HepG2 (cell line): ENCODE measurements at regions not wholly inside any gene's neighbourhood (a gene's known extent, or its start where the extent isn't known, plus 50 kb on each side); places are given as distances from the start of the nearest gene placed in this dataset.

Source experiments
- ATAC-seq: fragments of 200-7000 bp; cut with Tn5 transposase; 3 replicates; pipeline ENCODE4 v1.9.1; 2020; ENCODE audit warnings: mild to moderate bottlenecking, moderate library complexity
- BruUV-seq: library from RNA; stranded (reverse); fragments of 400-500 nt; replicated peaks from 2 replicates; lab custom pipeline; 2021; lab: Mats Ljungman, UMichigan
- CTCF ChIA-PET: fragments of 300-600 bp; formaldehyde crosslinking; extraction: SDS; loops from one replicate; lab custom pipeline; 2021; ENCODE audit warnings: low total read pairs, inconsistent platforms, low intra/inter-chr PET ratio; lab: Yijun Ruan, JAX
- POLR2A ChIA-PET: fragments of 350-600 bp; sonication (Branson Sonifier 250); formaldehyde crosslinking; loops from one replicate; lab custom pipeline; 2020; ENCODE audit warnings: antibody characterized with exemption, inconsistent platforms; lab: Yijun Ruan, JAX
- DNase-seq: peaks from one replicate; pipeline ENCODE4 v3.0.0-alpha.2; 2015; ENCODE audit warnings: low spot score
- FAIRE-seq: peaks from 3 replicates; lab custom pipeline; 2011; peaks lifted over from hg19 to GRCh38; lab: Jason Lieb, UNC
- H2AFZ ChIP-seq: one replicate; pipeline ENCODE4 v1.6.1; 2011; ENCODE audit warnings: low read length, inconsistent platforms
- H3K27ac ChIP-seq: fragments of 300-600 bp; 3 replicates; pipeline ENCODE4 v1.8.0; 2011; ENCODE audit warnings: mixed run types, mild to moderate bottlenecking, mixed read lengths, low read length, inconsistent platforms; ENCODE audit not compliant: insufficient read depth; ENCODE audit errors: extremely low read length
- H3K27me3 ChIP-seq, 2 experiments: fragments of 200-600 bp in 1 of 2; 2 replicates in 1 of 2; 3 replicates in 1 of 2; pipeline versions ENCODE4 v1.6.0 to v1.8.0; 2011; ENCODE audit warnings: low read length in 2 of 2, mild to moderate bottlenecking in 2 of 2, moderate library complexity in 2 of 2, inconsistent platforms in 1 of 2; ENCODE audit not compliant: insufficient read depth in 2 of 2, control insufficient read depth in 1 of 2
- H3K36me3 ChIP-seq, 2 experiments: fragments of 200-600 bp in 1 of 2; replicated peaks in 1 of 2; 2 replicates in 1 of 2; 3 replicates in 1 of 2; pipeline versions ENCODE4 v1.5.1 to v1.8.0; 2011; ENCODE audit warnings: low read length in 2 of 2, inconsistent platforms in 1 of 2; ENCODE audit not compliant: insufficient read depth in 2 of 2, control insufficient read depth in 1 of 2
- H3K4me1 ChIP-seq: 2 replicates; pipeline ENCODE4 v1.5.1; 2012; ENCODE audit warnings: low read length, inconsistent platforms; ENCODE audit not compliant: insufficient read depth
- H3K4me2 ChIP-seq: 2 replicates; pipeline ENCODE4 v1.6.0; 2011; ENCODE audit warnings: low read depth, low read length, inconsistent platforms
- H3K4me3 ChIP-seq, 3 experiments: fragments of 200-600 bp in 1 of 3; sonication (generic), shearing (Covaris generic) in 1 of 3; replicated peaks in 1 of 3; 2 replicates each; pipeline ENCODE4 v1.5.1; 2011 to 2016; ENCODE audit warnings: low read length in 3 of 3, inconsistent platforms in 2 of 3, low read depth in 2 of 3, mild to moderate bottlenecking in 2 of 3, control low read depth in 1 of 3, mixed read lengths in 1 of 3; ENCODE audit not compliant: insufficient read depth in 1 of 3
- H3K79me2 ChIP-seq: one replicate; pipeline ENCODE4 v1.6.1; 2011; ENCODE audit warnings: low read length, inconsistent platforms; ENCODE audit not compliant: insufficient read depth
- H3K9ac ChIP-seq: 2 replicates; pipeline ENCODE4 v1.6.0; 2011; ENCODE audit warnings: mild to moderate bottlenecking, low read depth, low read length, inconsistent platforms; ENCODE audit not compliant: insufficient read depth
- H3K9me3 ChIP-seq: 2 replicates; pipeline ENCODE4 v1.5.1; 2012; ENCODE audit warnings: mild to moderate bottlenecking, low read length
- H4K20me1 ChIP-seq: 2 replicates; pipeline ENCODE4 v1.6.0; 2011; ENCODE audit warnings: inconsistent platforms, mild to moderate bottlenecking, low read length, moderate library complexity; ENCODE audit not compliant: insufficient read depth
- ATF6 ChIP-seq: sonication (generic); formaldehyde crosslinking; conservative IDR thresholded peaks from 2 replicates; pipeline ENCODE4 v1.4.0; 2020; ENCODE audit warnings: missing genetic modification reagents
- BRCA1 ChIP-seq: sonication (generic); formaldehyde crosslinking; IDR thresholded peaks from 2 replicates; pipeline ENCODE4 v1.4.0; 2020; ENCODE audit warnings: missing genetic modification reagents
- FOXP1 ChIP-seq, 2 experiments: fragments of 450-650 bp in 1 of 2; IDR thresholded peaks; 2 replicates each; pipeline ENCODE4 v1.6.1; 2017 to 2018; ENCODE audit warnings: antibody characterized with exemption in 1 of 2
- FUBP1 ChIP-seq: sonication (generic); formaldehyde crosslinking; IDR thresholded peaks from 2 replicates; pipeline ENCODE4 v1.5.1; 2020; ENCODE audit warnings: missing genetic modification reagents, mild to moderate bottlenecking, borderline replicate concordance
- GABPA ChIP-seq, 2 experiments: IDR thresholded peaks; 2 replicates each; pipeline ENCODE4 v1.6.1; 2011 to 2016; ENCODE audit warnings: low read depth in 2 of 2, low read length in 1 of 2, missing biosample characterization in 1 of 2, missing genetic modification characterization in 1 of 2
- GLI4 ChIP-seq: sonication (generic); formaldehyde crosslinking; IDR thresholded peaks from 2 replicates; pipeline ENCODE4 v1.5.1; 2020; ENCODE audit warnings: missing genetic modification reagents, mild to moderate bottlenecking, moderate library complexity, borderline replicate concordance
- HES4 ChIP-seq: sonication (generic); formaldehyde crosslinking; IDR thresholded peaks from 2 replicates; pipeline ENCODE4 v1.9.0; 2021; ENCODE audit warnings: mild to moderate bottlenecking, missing genetic modification reagents, borderline replicate concordance
- JUN ChIP-seq: sonication (generic); formaldehyde crosslinking; IDR thresholded peaks from 2 replicates; pipeline ENCODE4 v1.4.0; 2020; ENCODE audit warnings: mild to moderate bottlenecking, missing genetic modification reagents
- PCBP2 ChIP-seq: fragments of 200-400 bp; formaldehyde crosslinking; optimal IDR thresholded peaks from 2 replicates; pipeline ENCODE3; 2018; ENCODE audit warnings: low read length, low read depth; ENCODE audit not compliant: poor library complexity, severe bottlenecking
- SP4 ChIP-seq: sonication (generic); formaldehyde crosslinking; IDR thresholded peaks from 2 replicates; pipeline ENCODE4 v1.8.1; 2023; ENCODE audit warnings: mild to moderate bottlenecking, missing genetic modification reagents
- ZBTB4 ChIP-seq: sonication (generic); formaldehyde crosslinking; IDR thresholded peaks from 2 replicates; pipeline ENCODE4 v1.4.0; 2020; ENCODE audit warnings: missing genetic modification reagents, mild to moderate bottlenecking, borderline replicate concordance
- ZBTB7A ChIP-seq: sonication (generic); formaldehyde crosslinking; IDR thresholded peaks from 2 replicates; pipeline ENCODE4 v1.8.0; 2022; ENCODE audit warnings: mild to moderate bottlenecking, missing genetic modification reagents
- ZC3H4 ChIP-seq: sonication (generic); formaldehyde crosslinking; IDR thresholded peaks from 2 replicates; pipeline ENCODE4 v1.4.0; 2020; ENCODE audit warnings: missing genetic modification reagents, borderline replicate concordance
- ZFP1 ChIP-seq: IDR thresholded peaks from 2 replicates; pipeline ENCODE4 v1.6.1; 2016
- ZNF333 ChIP-seq: sonication (generic); formaldehyde crosslinking; IDR thresholded peaks from 2 replicates; pipeline ENCODE4 v1.4.0; 2020; ENCODE audit warnings: mild to moderate bottlenecking, missing genetic modification reagents, borderline replicate concordance
- WGBS: methylation state at CpG from one replicate; pipeline ENCODE4 v1.1.6; 2017; ENCODE audit warnings: low lambda C conversion rate; 5-methylcytosine and 5-hydroxymethylcytosine counted together
- in situ Hi-C: cut with HindIII; loops from 2 replicates; pipeline ENCODE4 v1.10.0; 2017; ENCODE audit warnings: low pct_unique_long_range_greater_than_20kb; ENCODE audit not compliant: extremely low pct_ligation_motif_present
- intact Hi-C: fragments of 100-400 bp; cut with micrococcal nuclease; formaldehyde crosslinking; loops from one replicate; pipeline ENCODE4 v1.10.0; 2022; ENCODE audit not compliant: unreplicated experiment

- no peak for TF ChIP-seq ZNF333 (CRISPR knock-in tag)
- TF ChIP-seq ZBTB7A (CRISPR knock-in tag): no peak
- no peak for TF ChIP-seq SP4 (CRISPR knock-in tag)
- TF ChIP-seq GABPA (IDR thresholded peaks at IDR 0.05; ENCODE audit: low read depth, low read length): no peak
- no peak for TF ChIP-seq GABPA (CRISPR knock-in tag; IDR thresholded peaks at IDR 0.05; ENCODE audit: low read depth)
Observed at GRCh38 chr15:61379005-61379404, 149.9 kb upstream of the RORA start (continued).

- POLR2A ChIA-PET: no interaction called here
- Histone ChIP-seq H3K27ac (no peak overlapping the region), H3K36me3 (no peaks in the 10 kb centered on the region), H3K4me1 (no peaks in the 10 kb centered on the region), H3K9me3 (no peaks in the 10 kb centered on the region), H2AFZ (no peak overlapping the region), H3K79me2 (no peaks in the 10 kb centered on the region), H3K4me2 (no peak overlapping the region), H4K20me1 (no peaks in the 10 kb centered on the region), H3K9ac (no peak overlapping the region), H3K27me3 (no peaks in the 10 kb centered on the region), H3K4me3 (no peak overlapping the region)
- BruUV-seq: no TSS peak
- intact Hi-C loops: no loop called here
- CTCF ChIA-PET: no interaction called here
- FAIRE-seq (no peak), ATAC-seq (no peak), DNase-seq (no peak)
- 12% methylated on average over 2 of the region's 2 CpGs for WGBS
- in situ Hi-C loops: no loop called here
- TF ChIP-seq ZC3H4 (CRISPR knock-in tag) (no peak), FOXP1 (IDR thresholded peaks at IDR 0.05) (no peak), FOXP1 (CRISPR knock-in tag; IDR thresholded peaks at IDR 0.05) (no peak), ZFP1 (no peak), GLI4 (CRISPR knock-in tag) (no peak), JUN (CRISPR knock-in tag) (no peak), HES4 (no peak), ZBTB4 (CRISPR knock-in tag) (no peak), FUBP1 (no peak), PCBP2 (no peak), ATF6 (no peak), BRCA1 (CRISPR knock-in tag) (no peak)
Observed at GRCh38 chr15:61376961-61377360, 147.9 kb upstream of the RORA start.
